Effector memory CD8-positive, alpha-beta T cell (primary cell): ENCODE measurements at regions not wholly inside any gene's neighbourhood (a gene's known extent, or its start where the extent isn't known, plus 50 kb on each side); places are given as distances from the start of the nearest gene placed in this dataset.

Source experiments
- ATAC-seq: fragments of 150-1000 bp; cut with Tn5 transposase; replicated peaks from 2 replicates; pipeline ENCODE4 v1.10.0; 2021; ENCODE audit warnings: mild to moderate bottlenecking, moderate library complexity
- DNase-seq, 3 experiments: peaks; one replicate each; pipeline ENCODE4 v3.0.0; 2021
- H3K27ac Mint-ChIP-seq, 2 donors: one replicate each; pipeline ENCODE4 v1.8.0; 2022; ENCODE audit warnings: mild to moderate bottlenecking in 2 of 2, mixed read lengths in 2 of 2, moderate library complexity in 2 of 2
- H3K27me3 Mint-ChIP-seq, 2 donors: one replicate each; pipeline ENCODE4 v1.8.0; 2022; ENCODE audit warnings: mixed read lengths in 2 of 2
- H3K36me3 Mint-ChIP-seq: one replicate; pipeline ENCODE4 v1.8.0; 2022; ENCODE audit warnings: mild to moderate bottlenecking, moderate library complexity, mixed read lengths; ENCODE audit not compliant: insufficient read depth
- H3K4me1 Mint-ChIP-seq, 2 donors: one replicate each; pipeline ENCODE4 v1.8.0; 2022; ENCODE audit warnings: low read depth in 2 of 2, mixed read lengths in 2 of 2
- H3K4me3 Mint-ChIP-seq, 2 donors: one replicate each; pipeline ENCODE4 v1.8.0; 2022; ENCODE audit warnings: mild to moderate bottlenecking in 2 of 2, mixed read lengths in 2 of 2, moderate library complexity in 2 of 2
- H3K9me3 Mint-ChIP-seq, 2 donors: one replicate each; pipeline ENCODE4 v1.8.0; 2022; ENCODE audit warnings: mixed read lengths in 2 of 2

DNA sequence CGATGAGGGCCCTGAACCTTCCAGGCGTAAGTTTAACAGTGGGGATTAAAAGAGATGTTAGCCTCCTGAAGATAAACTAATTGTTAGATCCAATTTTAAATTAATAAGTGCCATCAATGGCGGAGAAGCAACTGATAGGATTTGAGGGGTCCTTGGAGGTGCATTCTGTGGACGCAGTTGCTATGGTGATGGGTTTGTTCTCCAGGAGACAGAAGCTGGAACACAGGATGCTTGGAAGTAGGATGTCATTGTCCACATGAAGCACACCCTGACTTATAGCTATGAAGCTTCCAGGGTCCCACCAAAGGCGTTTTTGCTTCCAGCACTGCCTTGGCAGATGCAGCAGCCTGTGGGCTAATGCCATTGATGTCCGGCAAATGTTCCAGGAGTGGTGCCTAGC is 331.0 kb upstream of the IL12A start:
- DNase-seq (no peak), ATAC-seq (no peak)
- no peak overlapping the region for H3K27ac Mint-ChIP-seq
- no peak overlapping the region for H3K4me3 Mint-ChIP-seq
- H3K9me3 Mint-ChIP-seq, result peaks cover 7 to 11% of the 10 kb centered on the region in 2 donors
- H3K36me3 Mint-ChIP-seq, result no peaks in the 10 kb centered on the region
- H3K4me1 Mint-ChIP-seq, result no peaks in the 10 kb centered on the region
- H3K27me3 Mint-ChIP-seq, result no peaks in the 10 kb centered on the region

GRCh38 chr3:159660326-159660725 is 328.3 kb upstream of the IL12A start:
- DNase-seq, result no peak
- Mint-ChIP-seq H3K27me3 (no peaks in the 10 kb centered on the region), H3K27ac (no peak overlapping the region), H3K4me1 (no peaks in the 10 kb centered on the region), H3K4me3 (no peak overlapping the region), H3K9me3 (peaks cover 5 to 8% of the 10 kb centered on the region in 2 donors), H3K36me3 (no peaks in the 10 kb centered on the region)
- ATAC-seq, result no peak

GRCh38 chr3:159660901-159661300 is 327.7 kb upstream of the IL12A start:
- ATAC-seq (no peak), DNase-seq (no peak)
- Mint-ChIP-seq H3K9me3 (peaks cover 5 to 8% of the 10 kb centered on the region in 2 donors), H3K27ac (no peak overlapping the region), H3K36me3 (no peaks in the 10 kb centered on the region), H3K4me1 (no peaks in the 10 kb centered on the region), H3K27me3 (no peaks in the 10 kb centered on the region), H3K4me3 (no peak overlapping the region)

GRCh38 chr3:159662549-159662948 is 326.1 kb upstream of the IL12A start:
- Mint-ChIP-seq H3K4me1 (no peaks in the 10 kb centered on the region), H3K9me3 (peaks cover 5 to 8% of the 10 kb centered on the region in 2 donors), H3K4me3 (no peak overlapping the region), H3K27ac (no peak overlapping the region), H3K36me3 (no peaks in the 10 kb centered on the region), H3K27me3 (no peaks in the 10 kb centered on the region)
- ATAC-seq (no peak), DNase-seq (no peak)

- no peak overlapping the region for H3K27ac Mint-ChIP-seq
- no peaks in the 10 kb centered on the region for H3K4me1 Mint-ChIP-seq
- no peaks in the 10 kb centered on the region for H3K27me3 Mint-ChIP-seq
- DNase-seq (no peak), ATAC-seq (no peak)
- peaks cover 5 to 8% of the 10 kb centered on the region in 2 donors for H3K9me3 Mint-ChIP-seq
- H3K36me3 Mint-ChIP-seq, result no peaks in the 10 kb centered on the region
- no peak overlapping the region for H3K4me3 Mint-ChIP-seq
Measured at GRCh38 chr3:159664006-159664405, 324.6 kb upstream of the IL12A start.

DNA sequence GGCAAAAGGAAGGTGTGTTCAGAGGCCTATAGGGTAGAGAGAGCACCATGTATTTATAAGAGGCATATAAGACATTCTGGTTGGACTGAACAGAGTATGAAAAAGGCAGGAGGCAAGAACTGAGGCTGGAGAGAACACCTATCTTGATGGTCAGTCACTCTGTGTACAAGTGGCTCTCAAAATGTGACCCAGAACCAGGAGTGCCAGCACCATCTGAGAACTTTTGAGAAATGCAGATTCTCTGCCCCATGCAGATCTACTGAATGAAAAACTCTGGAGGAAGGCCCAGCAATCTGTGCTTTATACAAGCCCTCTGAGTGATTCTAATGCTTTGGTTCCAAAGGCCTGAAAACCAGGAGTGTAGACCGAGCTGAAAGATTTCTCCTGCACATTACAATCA is 324.0 kb upstream of the IL12A start:
- no peaks in the 10 kb centered on the region for H3K36me3 Mint-ChIP-seq
- no peaks in the 10 kb centered on the region for H3K27me3 Mint-ChIP-seq
- H3K4me3 Mint-ChIP-seq, result no peak overlapping the region
- no peaks in the 10 kb centered on the region for H3K4me1 Mint-ChIP-seq
- peaks cover 4 to 8% of the 10 kb centered on the region in 2 donors for H3K9me3 Mint-ChIP-seq
- DNase-seq (no peak), ATAC-seq (no peak)
- no peak overlapping the region for H3K27ac Mint-ChIP-seq

- no peaks in the 10 kb centered on the region for H3K4me1 Mint-ChIP-seq
- DNase-seq, result no peak
- H3K9me3 Mint-ChIP-seq, result peaks cover under 1 to 3% of the 10 kb centered on the region in 2 donors
- H3K27me3 Mint-ChIP-seq, result no peaks in the 10 kb centered on the region
- no peak overlapping the region for H3K4me3 Mint-ChIP-seq
- H3K27ac Mint-ChIP-seq, result no peak overlapping the region
- no peaks in the 10 kb centered on the region for H3K36me3 Mint-ChIP-seq
- ATAC-seq, result no peak
Measured at GRCh38 chr3:159667261-159667660, 321.4 kb upstream of the IL12A start.

GRCh38 chr3:159668461-159668860 is 320.2 kb upstream of the IL12A start:
- H3K27me3 Mint-ChIP-seq, result no peaks in the 10 kb centered on the region
- H3K4me3 Mint-ChIP-seq, result no peak overlapping the region
- DNase-seq (no peak), ATAC-seq (no peak)
- H3K4me1 Mint-ChIP-seq, result no peaks in the 10 kb centered on the region
- no peak overlapping the region for H3K27ac Mint-ChIP-seq
- no peaks in the 10 kb centered on the region for H3K36me3 Mint-ChIP-seq
- no peaks in the 10 kb centered on the region for H3K9me3 Mint-ChIP-seq

DNA sequence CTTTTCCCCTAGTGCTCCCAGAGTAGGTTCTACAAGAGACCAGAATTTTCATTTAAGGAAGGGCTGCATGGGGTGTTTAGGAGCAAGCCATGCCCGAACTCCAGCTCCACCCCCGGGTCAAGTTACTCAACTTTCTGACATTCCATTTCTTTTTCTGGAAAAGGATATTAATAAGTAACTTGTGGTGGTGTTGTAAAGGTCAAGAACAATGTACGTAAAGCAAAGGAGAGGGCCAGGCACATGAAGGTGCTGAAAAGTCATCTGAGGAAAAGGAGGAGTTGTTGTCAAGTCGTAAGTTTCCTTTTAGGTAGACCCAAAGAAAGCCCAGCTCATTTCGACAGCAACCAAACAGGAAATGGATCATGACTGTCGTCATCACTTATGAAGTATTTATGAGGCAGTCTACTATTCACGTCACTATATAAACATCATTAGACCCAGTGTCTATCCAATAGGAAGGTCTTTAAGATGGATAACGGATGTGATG is 319.6 kb upstream of the IL12A start:
- Mint-ChIP-seq H3K27me3 (no peaks in the 10 kb centered on the region), H3K36me3 (no peaks in the 10 kb centered on the region), H3K27ac (no peak overlapping the region), H3K4me3 (no peak overlapping the region), H3K9me3 (no peaks in the 10 kb centered on the region), H3K4me1 (no peaks in the 10 kb centered on the region)
- DNase-seq (no peak), ATAC-seq (no peak)

- no peaks in the 10 kb centered on the region for H3K27me3 Mint-ChIP-seq
- no peak for ATAC-seq
- DNase-seq, result no peak
- H3K27ac Mint-ChIP-seq, result no peak overlapping the region
- no peaks in the 10 kb centered on the region for H3K36me3 Mint-ChIP-seq
- H3K4me3 Mint-ChIP-seq, result no peak overlapping the region
- H3K9me3 Mint-ChIP-seq, result no peaks in the 10 kb centered on the region
- H3K4me1 Mint-ChIP-seq, result no peaks in the 10 kb centered on the region
Measured at GRCh38 chr3:159669766-159670165, 318.9 kb upstream of the IL12A start.

GRCh38 chr3:159672728-159673688 is 315.6 kb upstream of the IL12A start:
- no peak for DNase-seq
- no peak for ATAC-seq
- H3K4me1 Mint-ChIP-seq, result no peaks in the 10 kb centered on the region

DNA sequence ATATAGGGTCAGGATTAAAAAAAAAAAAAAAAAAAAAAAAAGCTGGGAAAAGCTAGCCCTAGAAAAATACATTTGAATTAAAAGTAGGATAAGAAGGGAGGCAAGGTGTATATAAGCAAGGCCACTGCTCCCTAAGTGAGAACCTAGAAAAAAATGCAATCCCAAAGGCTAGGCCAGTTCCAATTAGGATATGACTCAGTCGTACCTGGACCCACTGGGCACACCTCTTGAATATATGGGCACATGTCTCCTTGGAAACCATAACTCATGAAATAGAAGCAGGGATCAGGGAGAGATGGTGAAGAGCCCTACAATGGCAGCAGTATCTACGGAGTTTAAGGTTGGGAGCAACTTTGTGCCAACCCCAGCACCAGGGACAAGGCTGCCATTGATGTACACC is 314.1 kb upstream of the IL12A start:
- no peak overlapping the region for H3K4me3 Mint-ChIP-seq

More at GRCh38 chr3:159672728-159673688, 315.6 kb upstream of the IL12A start:
- Mint-ChIP-seq H3K27ac (no peak overlapping the region), H3K4me3 (no peak overlapping the region), H3K9me3 (peaks cover 0 to 12% of the 10 kb centered on the region in 2 donors), H3K27me3 (no peaks in the 10 kb centered on the region), H3K36me3 (no peaks in the 10 kb centered on the region)

DNA sequence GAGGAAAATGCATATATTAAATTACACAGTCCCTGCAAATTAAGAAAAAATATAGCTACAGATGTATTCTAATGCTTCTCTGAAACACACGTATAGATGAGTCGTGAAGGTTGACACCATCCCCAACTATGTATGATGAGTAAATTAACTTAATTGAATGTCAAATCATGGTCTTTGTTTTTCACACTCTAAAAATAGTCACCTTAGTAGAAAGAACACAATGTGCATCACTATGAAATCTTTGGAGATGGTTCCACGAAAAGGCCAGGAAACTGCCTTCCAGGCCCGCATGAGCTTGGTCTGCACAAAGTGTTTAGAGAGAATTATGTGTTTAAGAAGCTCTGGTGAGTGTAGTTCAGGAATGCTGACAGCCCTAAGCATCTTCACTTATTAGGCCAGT is 313.4 kb upstream of the IL12A start:
- Mint-ChIP-seq H3K9me3 (peaks cover 3 to 13% of the 10 kb centered on the region in 2 donors), H3K27me3 (no peaks in the 10 kb centered on the region), H3K4me3 (no peak overlapping the region), H3K36me3 (no peaks in the 10 kb centered on the region), H3K27ac (no peak overlapping the region), H3K4me1 (no peaks in the 10 kb centered on the region)
- ATAC-seq, result no peak
- DNase-seq, result no peak

More for the DNA sequence above, 314.1 kb upstream of the IL12A start:
- H3K27me3 Mint-ChIP-seq, result no peaks in the 10 kb centered on the region
- H3K27ac Mint-ChIP-seq, result no peak overlapping the region
- no peaks in the 10 kb centered on the region for H3K4me1 Mint-ChIP-seq
- peaks cover 0 to 13% of the 10 kb centered on the region in 2 donors for H3K9me3 Mint-ChIP-seq
- no peak for ATAC-seq
- no peak for DNase-seq
- H3K36me3 Mint-ChIP-seq, result no peaks in the 10 kb centered on the region

DNA sequence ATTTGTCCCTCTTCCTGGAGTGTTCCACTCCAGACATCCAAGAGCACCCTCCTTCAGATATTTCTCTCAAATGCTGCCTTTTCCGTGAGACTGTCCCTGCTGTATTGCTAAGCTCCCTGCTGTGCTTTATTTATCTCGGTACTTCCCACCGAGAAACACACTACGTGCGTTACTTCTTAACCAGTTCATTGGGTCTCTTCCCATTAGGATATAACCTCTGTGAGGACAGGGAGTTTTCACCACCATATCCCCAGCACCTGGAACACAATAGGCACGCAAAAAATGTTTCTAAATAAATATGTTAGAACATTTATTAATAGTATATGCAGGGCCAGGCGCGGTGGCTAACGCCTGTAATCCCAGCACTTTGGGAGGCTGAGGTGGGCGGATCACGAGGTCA is 308.7 kb upstream of the IL12A start:
- no peak for ATAC-seq
- H3K4me1 Mint-ChIP-seq, result no peaks in the 10 kb centered on the region
- H3K4me3 Mint-ChIP-seq, result no peak overlapping the region
- H3K9me3 Mint-ChIP-seq, result peaks cover 8 to 13% of the 10 kb centered on the region in 2 donors
- no peaks in the 10 kb centered on the region for H3K27me3 Mint-ChIP-seq
- DNase-seq, result no peak
- H3K27ac Mint-ChIP-seq, result no peak overlapping the region
- H3K36me3 Mint-ChIP-seq, result no peaks in the 10 kb centered on the region
